GM19239 (cell line): ENCODE measurements at regions not wholly inside any gene's neighbourhood (a gene's known extent, or its start where the extent isn't known, plus 50 kb on each side); places are given as distances from the start of the nearest gene placed in this dataset.
A peak's percentile ranks its signal among the peaks of the same experiment; 100 is the strongest.

Source experiments
- DNase-seq: peaks from one replicate; pipeline ENCODE4 v3.0.0; 2011; ENCODE audit warnings: low spot score; ENCODE audit not compliant: insufficient read length
- FAIRE-seq: peaks from 2 replicates; lab custom pipeline; 2011; peaks lifted over from hg19 to GRCh38; lab: Jason Lieb, UNC

DNA sequence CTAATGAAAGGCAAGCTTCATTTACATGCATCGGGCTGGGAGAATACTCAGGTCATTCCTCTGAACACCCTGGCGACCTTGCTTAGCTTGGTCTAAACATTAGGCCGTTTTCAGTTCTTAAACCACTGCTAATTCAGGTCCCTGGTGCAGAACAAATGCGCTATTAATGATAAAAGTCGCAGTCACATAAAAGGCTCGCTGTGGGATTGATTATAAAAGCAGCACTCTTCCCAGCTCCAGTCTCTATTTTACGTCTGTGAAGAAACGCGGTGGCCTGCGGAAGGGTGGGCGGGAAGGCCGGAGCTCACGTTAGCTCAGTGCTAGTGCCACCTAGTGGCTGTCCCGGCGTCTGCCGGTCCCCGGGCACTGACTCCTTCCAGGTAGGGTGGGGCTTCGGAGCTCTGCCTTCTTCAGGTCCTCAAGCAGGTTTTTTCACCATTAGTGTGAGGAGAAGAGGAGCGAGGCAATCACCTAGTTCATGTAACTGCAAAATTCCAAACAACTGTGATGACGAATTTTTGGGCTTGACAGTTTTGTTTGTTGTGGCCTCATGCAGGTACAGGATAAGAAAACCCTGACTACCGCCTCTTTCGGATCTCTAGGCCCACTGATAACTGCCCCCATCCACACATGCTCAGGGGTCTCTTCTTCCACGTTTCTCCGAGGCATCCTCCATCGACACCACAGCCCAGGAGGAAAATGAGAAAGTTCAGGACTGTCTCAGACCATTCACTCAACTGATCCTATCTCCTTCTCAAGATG lies 66.5 kb upstream of the CLMP start:
- DNase-seq (peak; percentile 36), FAIRE-seq (peak; percentile 88)

DNA sequence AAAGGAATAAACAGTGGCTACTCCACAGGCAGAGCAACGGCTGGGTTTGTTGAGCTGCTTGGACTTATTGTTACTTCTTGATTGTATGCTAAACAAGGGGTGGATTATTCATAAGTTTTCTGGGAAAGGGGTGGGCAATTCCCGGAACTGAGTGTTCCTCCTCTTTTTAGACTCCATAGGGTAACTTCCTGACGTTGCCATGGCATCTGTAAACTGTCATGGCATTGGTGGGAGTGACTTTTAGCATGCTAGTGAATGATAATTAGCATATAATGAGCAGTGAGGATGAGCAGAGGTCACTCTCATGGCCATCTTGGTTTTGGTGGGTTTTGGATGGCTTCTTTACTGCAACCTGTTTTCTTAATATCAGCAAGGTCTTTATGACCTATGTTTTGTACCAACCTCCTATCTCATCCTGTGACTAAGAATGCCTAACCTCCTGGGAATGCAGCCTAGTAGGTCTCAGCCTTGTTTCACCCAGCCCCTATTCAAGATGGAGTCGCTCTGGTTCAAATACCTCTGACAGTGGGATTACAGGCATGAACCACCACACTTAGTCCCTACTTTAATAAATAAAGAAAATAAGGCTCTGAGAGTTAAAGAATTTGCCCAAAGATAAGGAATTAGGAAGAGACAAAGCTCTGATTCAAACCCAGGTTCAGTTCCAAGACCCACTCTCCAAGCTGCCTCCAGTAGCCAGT lies 65.6 kb upstream of the CLMP start:
- no peak for DNase-seq
- no peak for FAIRE-seq

DNA sequence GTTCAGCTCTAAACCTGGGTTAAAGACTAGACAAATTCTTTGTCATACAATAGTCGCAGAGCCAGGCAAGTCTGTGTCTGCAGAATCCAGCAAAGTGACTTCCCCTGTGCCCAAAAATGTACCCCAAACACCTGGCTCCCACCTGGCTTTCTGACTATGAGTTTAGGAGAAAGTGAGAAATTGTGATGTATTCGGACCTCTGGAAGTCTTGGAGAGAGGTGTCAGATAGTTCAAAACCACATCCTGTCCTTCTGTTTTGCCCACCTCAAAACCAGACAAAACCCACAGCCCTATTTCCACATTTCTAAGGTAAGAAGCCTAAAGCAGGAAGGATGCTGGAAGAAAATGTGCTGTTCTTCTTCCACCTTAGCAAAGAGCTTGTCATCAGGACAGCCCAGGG lies 63.8 kb upstream of the CLMP start:
- FAIRE-seq (no peak), DNase-seq (no peak)

DNA sequence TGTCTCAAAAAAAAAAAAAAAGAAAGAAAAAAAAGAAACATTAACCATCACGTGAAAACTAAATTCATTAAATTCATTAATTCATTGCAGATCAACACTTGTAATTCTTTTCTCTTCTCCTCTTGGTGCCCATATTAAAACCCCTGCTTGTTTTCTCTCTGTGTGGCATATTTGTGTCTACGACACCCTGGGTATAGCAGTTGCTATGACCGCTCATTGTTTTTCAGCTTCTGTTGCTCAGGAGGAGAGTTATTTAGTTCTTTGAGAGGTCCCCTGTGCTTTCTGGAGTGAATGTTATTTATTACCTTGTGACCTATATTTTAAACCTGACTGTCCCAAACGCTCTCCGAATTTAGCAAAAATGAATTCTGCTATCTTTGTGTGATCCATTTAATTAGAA lies 62.3 kb upstream of the CLMP start:
- no peak for DNase-seq
- no peak for FAIRE-seq

DNA sequence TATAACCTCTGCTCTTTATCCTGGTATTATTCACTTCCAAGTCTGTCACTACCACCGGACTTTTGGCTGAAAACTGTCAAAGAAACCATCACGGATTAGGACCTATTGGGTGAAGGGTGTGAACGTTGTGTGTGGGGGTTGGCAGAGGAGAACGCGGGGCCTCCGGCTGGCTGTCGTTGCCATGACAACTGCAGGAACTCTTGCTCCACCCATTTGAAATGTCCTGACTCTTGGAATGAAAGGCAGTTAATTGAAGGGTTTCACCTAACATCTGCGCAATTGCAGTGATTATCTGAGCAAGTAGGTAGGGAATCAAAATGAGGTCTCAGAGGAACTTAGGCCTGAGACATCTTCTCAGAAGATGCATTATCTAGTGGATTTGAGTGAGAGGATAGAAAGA lies 60.9 kb upstream of the CLMP start:
- DNase-seq, result no peak
- FAIRE-seq, result no peak

DNA sequence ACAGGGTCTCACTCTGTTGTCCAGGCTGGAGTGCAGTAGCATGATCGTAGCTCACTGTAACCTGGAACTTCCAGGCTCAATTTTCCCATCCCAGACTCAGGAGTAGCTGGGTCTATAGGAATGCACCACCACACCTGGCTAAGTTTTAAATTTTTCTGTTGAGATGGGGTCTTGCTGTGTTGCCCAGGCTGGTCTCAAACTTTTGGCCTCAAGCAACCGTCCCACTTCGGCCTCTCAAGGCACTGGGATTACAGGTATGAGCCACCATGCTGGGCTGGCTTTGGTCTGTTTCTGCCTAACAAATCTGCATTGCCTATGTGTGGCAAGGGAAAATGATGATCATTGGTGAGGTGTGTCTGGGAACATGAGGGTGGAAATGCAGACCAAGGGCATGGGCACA lies 59.3 kb upstream of the CLMP start:
- DNase-seq (no peak), FAIRE-seq (no peak)

DNA sequence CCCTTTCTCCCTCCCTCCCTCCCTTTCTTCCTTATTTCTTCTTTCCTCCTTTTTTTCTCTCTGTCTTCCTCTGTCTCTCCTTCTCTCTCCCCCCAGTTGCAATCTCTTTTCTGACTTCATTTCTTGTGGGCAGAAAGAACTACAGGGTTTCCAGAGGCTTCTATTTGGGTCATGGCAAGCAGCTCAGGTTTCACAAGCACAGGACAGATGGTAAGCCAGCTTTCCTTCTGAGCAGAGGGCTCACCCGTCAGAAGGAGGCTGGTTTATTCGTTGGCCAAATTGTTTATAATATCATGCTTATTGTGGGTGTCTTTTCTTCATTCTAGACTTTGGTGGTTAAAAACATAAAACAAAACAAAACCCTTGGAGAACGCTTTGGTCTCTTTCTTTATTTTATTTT lies 58.9 kb upstream of the CLMP start:
- FAIRE-seq (no peak), DNase-seq (no peak)

DNA sequence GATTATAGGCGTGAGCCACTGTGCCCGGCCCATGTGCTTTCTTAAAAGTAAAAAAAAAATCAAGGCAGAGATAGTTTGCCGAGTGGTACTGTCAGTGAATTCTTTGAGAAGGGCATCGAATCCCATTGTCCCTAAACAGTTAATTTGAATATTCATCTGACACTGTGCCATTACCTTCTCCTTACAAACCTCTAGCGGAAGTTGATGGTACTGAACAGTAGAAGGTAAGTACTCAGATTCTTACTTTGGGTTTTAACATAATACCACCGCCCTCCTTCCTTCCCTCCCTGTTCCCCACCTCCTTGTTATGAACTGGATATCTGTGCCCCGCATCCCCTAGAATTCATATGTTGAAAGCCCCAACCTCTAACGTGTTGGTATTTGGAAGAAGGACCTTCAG lies 58.2 kb upstream of the CLMP start:
- DNase-seq (no peak), FAIRE-seq (no peak)

DNA sequence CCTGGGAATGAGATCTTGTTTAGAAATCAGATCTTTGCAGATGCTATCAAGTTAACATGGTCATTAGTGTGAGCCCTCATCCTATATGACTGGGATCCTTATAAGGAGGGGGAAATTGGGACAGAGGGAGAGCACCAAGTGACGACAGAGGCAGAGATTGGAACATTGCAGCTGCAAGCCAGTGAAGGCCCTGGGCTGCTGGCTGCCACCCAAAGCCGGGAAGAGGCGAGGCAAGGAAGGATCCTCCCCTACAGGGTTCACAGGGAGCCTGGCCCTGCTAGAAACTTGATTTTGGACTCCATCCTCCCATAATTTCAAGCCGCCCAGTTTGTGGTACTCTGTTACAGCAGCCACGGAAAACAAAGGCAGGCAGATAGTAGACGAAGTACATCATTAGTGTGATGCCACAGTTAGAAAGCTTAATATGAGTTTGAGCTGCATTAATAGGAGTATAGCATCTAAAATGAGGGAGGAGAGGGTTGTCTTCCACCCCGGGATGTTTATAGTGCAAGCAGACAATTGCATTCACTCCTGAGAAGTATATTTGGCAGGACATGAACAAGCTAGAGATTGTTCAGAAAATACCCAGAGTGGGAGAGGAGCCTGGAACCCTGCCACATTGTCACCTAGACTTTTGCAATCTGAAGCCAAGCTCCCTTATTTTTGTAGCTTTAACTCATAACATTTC lies 56.8 kb upstream of the CLMP start:
- DNase-seq, result no peak
- no peak for FAIRE-seq

DNA sequence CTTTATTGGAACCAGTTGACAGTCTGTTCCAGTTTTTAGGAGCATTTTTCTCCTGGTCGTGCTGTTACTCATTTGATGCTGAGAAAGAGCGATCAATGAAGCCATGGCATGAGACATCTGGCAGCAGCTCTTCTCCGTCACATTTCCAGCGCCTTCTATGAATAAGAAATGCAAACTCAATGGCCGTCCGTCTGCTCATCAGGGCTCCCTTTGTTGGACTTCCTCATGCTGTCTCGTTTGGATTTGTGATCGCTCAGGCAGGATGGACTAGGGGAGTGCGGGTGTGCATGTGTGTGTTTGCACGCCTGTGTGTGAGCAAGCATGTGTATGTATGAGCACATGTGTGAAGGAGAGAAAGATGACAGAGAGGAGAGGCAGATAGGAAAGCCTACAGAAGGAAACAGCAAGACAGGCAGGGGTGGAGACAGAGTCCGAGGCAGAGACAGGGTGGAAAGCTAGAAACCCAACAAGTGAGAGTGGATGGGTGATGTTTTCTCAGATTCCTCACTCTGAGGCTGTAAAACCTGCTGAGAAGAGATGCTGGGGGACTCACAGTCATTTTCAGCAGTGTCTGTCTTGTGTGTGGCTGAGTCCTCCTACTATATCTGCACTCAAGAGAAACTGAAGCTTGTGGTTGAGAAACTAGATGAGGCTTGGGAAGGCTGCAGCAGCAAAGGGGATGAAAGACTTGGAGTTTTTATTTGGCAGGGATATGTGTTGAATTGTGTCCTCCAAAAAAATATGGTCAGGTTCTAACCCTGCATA lies 56.0 kb upstream of the CLMP start:
- DNase-seq (no peak), FAIRE-seq (no peak)

DNA sequence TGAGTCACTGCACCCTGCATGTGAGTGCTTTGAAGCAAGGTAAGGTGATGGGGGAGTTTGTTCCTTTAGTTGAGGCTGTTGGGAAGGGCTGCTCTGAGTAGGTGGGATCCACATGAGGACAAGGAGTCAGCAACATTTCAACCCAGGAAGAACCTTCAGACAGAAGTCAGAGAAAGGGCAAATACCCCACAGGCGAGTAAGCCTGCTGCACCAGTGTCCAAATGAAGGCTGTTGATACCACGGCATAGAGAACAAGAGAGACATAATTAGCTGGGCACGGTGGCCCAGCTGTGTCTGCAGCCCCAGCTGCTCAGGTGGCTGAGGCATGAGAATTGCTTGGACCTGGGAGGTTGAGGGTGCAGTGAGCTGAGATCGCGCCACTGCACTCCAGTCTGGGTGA lies 54.3 kb upstream of the CLMP start:
- DNase-seq (no peak), FAIRE-seq (no peak)

DNA sequence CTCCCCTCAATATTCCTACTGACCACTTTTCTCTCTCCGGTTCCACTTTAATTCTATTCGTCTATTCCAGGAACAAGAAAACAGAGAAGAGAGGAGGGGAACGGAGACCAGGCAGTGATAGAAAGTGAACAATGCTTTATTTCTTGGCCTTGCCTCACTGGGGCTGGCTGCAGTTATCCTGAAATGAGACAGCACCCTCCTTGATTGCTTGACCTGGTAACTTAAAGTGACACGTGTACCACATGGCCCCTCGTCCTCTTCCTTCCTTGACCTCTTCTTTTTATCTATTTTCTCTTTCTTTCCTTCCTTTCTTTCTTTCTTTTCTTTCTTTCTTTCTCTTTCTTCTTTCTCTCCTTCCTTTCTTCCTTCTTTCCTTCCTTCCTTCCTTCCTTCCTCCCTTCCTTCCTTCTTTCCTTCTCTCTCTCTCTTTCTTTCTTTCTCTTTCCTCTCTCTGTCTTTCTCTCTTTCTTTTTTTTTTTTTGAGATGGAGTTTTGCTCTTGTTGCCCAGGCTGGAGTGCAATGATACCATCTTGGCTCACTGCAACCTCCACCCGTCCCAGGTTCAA lies 52.8 kb upstream of the CLMP start:
- FAIRE-seq (no peak), DNase-seq (no peak)

DNA sequence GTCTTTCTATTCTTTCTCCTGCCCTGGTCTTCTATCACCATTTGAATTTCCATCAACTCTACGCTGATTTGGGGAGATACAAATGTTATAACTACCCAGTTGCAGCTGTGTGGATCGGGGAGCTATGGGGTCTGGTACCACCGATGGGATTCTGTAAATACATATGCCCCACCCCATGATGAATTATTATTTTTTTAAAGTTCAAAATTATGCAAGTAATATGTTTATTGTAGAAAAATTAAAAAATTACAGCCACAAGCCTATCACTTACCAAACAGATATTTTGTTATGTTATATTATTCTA lies 52.4 kb upstream of the CLMP start:
- DNase-seq, result no peak
- FAIRE-seq, result no peak

DNA sequence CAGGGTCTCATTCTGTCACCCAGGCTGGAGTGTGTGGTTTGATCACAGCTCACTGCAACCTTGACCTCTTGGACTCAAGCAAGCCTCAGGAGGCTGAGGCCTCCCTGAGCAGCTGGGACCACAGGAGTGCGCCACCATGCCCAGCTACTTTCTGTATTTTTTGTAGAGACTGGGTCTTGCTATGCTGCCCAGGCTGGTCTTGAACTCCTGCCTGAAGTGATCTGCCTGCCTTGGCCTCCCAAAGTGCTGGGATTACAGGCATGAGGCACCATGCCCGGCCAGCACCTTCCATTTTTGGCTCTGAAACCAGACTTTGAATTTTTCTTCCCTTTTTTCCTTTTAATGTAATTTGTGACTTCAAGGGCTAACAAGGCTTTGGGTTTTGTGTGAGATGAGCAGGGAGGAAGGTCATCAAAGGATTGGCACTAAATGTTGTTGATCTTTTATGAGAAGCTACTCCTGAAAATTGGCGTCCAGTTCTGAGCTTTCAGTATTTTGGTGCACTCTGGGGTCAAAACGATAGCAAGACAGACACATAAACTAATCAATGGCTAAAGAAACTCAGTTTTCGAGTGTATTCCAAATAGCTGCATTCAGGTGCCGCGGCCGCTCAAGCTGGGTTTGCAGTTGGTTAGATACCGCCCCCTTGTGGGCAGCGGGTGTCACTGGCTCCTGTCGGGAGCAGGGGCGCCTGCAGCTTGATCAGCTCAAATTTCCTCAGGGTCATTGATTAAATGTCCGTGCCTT lies 51.9 kb upstream of the CLMP start:
- peak; percentile 91 for FAIRE-seq
- peak; percentile 64 for DNase-seq

DNA sequence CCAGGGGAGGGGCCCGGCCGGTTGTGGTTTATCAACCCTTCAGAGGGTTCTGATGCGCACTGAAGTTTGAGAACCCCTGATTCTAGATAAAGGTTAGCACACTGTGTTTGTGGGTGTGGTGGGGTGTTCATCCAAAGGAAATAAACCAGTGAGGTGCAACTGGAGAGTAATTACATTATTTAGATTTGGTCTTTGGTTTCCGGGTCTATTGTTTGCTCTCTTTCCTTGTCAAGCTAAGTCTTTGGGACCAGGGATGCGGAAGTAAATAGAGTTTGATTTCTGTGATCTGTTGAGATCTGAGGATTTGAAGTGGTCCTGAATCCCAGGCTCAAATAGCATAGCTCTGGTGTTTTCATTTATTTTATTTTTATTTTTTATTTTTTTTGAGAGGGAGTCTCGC lies 50.5 kb upstream of the CLMP start:
- no peak for FAIRE-seq
- no peak for DNase-seq
